Fibroblast of skin of back (primary cell): ENCODE measurements at regions not wholly inside any gene's neighbourhood (a gene's known extent, or its start where the extent isn't known, plus 50 kb on each side); places are given as distances from the start of the nearest gene placed in this dataset.
A peak's percentile ranks its signal among the peaks of the same experiment; 100 is the strongest.

Experiments
- DNase-seq: peaks from one replicate; pipeline ENCODE4 v3.0.0-alpha.2; 2013

- no peak for DNase-seq
These were observed 59.8 kb upstream of the IRS2 start for GRCh38 chr13:109846185-109846584.

GRCh38 chr13:109844396-109844795 lies 58.0 kb upstream of the IRS2 start:
- peak; percentile 72 for DNase-seq

DNA sequence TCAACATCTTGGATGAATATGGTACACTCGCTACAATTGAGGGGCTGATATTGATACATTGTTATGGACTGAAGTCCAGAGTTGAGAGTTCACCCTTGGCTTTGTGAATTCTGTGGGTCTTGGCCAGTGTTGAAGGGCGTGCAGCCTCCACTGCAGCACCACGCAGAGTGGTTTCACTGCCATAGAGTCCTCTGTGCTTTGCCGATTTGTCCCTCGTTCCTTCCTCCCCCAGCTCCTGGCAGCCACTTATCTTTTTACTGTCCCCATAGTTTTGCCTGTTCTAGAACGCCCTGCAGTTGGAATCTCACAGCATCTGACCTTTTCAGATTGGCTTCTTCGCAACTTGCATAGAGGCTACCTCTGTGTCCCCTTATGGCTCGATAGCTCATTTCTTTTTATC lies 57.3 kb upstream of the IRS2 start:
- DNase-seq = no peak

DNA sequence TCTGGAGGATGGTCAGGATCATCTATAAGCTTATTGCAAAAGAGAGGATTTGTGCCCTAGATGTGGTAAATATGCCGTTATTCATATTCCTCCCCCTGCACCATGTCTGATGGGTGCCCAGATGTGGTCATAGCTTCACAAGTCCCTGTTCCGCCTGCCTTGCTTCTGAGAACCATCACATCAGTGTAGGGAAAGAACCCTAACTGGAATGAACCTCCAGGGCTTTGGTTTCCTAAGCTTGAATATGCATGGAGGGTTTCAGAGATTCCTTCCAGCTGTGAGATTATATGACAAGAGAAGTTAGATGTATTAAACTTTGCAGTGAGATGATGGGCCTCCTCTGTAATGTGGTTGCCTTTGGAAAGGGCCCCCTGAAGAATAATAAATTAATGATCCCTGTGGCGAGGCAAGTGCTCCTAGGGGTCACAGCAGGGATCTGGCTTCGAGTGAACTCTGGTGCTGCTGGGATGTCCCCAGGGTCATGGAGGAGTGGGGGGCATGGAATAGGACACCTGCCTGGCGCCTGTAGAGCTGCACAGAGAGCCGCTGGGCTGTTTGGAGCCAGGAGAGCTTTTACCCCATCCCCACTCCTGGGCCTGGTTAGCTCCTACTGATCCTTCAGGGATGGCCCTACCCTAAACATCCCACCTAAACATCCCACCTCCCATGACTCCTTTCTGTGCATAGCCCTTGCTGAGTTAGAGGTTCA lies 56.0 kb upstream of the IRS2 start:
- DNase-seq = no peak

DNA sequence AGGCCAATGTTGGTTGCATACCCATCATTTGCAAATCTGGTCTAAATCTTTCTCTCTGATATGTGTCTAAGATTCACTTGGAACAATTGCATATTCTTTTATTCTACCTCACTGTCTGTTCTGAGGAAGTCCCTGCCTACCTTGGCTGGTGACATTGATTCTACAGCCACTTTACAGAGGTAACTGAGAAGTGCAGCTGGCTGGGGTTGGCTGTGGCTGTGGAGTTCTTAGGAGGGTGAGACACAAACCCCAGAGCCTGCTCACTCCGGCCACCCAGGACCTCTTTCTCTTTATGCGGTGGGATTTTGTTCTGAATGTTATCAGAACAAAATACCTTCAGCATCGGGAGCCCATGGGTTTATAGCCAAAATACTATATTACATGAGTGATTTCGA lies 54.5 kb upstream of the IRS2 start:
- DNase-seq = no peak

DNA sequence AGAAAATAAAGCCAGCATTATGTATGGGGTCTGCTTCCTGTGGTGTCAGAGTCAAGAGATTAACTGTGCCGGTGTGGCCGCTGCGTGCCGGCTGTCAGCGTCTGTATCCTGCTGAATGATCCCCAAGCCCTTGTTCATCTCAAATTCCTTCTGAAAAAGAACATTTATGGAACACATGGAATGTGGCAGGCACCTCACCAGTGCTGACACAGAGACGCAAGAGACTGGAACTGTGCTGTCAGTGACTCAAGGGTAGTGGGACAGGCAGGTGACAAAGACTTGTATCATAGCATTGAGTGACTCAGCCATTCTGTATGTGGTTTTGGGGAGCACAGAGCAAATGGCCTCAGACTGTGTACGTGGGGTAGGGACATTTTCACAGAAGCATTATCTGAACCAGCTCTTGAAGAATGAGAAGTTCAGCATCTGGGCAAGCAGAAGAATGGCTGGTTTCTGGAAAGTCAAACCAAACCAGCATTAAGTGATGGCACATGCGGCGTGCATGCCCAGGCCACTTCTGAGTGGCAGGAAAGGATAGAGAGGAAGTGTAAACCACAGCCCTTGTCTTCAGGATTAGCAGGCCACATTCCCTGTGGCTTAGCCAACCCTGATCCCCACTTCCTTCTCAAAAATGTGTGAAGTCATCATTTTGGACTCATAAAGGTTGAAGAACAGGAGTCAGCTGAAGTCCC lies 54.0 kb upstream of the IRS2 start:
- peak; percentile 91 for DNase-seq

GRCh38 chr13:109836629-109837607 lies 50.5 kb upstream of the IRS2 start:
- no peak for DNase-seq
